Suppressor macrophage treated with lipopolysaccharide for 4 hours (primary cell): ENCODE measurements at regions not wholly inside any gene's neighbourhood (a gene's known extent, or its start where the extent isn't known, plus 50 kb on each side); places are given as distances from the start of the nearest gene placed in this dataset.

Source experiments
- DNase-seq: peaks from one replicate; pipeline ENCODE4 v3.0.0-alpha.2; 2020

DNA sequence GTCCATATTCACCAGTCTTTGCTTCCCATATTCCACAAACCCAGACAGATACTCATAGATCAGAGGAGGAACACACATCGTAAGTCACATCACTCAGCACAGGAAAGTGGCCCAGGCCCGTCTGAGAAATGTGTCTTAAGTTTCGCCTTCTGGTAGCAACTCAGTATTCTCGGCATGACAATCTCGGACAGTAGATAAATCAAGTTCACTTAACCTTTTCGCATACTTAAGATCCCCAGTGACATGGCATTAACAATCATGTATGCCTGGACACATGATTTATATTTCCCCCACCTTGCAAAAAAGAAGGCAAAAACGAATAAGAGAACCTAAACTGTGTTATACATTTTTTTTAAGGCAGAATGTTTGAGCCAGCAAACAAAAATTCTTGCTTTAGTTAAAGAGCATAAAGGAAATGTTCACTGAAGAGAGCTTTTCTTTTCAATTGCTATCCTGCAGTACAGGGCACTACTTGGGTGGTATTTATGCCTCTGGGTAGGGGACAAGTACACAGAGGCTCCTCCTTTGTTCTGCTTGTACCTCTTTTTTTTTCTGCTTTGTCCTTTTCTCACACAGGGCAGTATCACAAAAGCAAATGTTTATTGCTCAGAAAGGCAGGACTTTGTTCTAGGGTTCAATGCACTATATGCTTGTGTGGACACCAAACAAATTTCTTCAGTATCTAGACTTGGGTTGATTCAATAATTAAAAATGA is 360.6 kb downstream of the TDRD3 start:
- no peak for DNase-seq

DNA sequence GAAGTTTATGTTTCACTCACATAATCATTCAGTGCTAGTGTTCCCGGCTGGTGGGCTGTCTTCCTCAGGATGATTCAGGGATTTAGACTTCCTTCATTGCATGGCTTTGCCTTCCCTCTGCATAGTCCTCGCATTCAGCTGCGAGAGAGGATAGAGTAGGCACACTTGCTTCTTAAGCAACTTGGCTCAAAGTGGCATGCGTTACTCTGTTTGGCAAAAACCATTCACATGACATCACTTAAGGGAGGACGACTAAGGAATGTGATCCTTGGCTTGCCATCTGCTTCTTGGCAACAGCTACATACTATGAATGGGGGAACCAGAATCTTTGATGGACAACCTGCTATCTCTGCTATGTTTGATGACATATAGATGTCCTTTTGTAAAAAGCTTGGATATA is 359.3 kb downstream of the TDRD3 start:
- DNase-seq: no peak

DNA sequence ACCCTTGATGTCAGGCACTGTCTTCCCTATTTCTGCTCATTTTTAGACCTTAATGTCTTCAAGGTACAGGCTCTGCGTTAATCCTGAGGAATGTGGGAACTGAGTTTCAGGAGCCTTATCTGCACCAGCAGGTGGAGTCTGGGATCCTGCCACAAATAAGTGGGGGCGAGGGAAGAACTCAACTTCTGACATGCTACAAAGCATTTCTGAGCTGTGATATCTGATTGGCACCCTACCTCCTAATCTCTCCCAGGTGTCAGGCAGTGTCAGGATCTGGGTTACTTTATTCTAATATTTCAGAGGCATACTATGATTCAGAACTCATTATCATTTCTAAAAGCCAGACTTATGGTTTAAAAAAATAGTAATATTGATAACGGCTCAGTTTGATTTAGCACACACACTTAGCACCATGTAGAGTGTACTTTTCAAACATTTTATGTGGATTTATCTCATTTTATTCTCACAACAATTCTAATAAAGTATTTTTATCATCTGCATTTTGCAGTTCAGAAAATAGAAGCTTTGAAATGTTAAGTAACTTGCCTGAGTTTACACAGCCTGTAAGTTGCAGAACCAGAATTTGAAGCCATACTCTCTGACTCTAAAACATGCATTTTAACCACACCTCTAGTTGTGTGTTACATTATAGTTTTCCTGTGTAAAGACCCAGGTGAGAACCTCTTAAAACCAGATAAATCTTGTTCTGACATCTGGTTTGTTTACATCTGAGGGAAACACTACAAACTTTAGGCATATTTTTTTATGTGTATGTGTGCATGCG is 358.6 kb downstream of the TDRD3 start:
- no peak for DNase-seq

DNA sequence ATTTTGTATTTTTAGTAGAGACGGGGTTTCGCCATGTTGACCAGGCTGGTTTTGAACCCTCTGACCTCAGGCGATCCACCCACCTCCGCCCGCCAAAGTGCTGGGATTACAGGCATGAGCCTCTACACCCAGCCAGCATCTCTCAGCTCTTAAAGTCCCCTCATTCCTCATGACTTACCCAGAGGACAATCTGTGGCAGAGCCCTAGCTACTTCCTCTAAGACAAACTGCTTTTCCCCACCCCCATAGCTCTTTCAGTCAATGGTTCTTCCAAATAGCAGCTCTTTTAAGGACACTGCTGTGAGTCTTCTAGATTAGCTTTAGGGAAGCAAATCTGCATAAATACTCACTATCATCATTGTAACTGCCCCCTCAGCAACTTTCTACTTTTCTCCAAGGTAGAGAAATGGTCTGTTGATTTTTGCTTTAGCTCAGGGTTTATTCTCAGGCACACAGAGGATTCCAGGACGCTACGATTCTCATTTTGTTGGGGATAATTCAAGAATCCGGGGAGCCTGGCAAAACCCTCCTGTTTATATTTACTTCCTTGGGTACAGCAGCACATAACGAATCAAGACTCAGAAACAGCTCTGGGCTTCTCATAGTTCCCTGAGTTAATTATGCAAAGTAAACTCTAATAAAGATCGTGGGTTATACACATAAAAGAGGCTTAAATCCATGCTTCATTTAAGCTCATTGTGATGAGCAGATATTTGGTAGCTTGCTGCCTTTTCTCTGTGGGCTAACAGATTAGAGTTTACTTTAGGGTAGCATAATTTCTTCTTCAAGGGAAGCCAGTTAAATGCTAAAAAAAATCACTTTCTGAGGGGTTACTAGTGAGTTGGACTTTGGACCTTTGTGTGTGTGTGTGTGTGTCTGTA is 357.4 kb downstream of the TDRD3 start:
- no peak for DNase-seq

DNA sequence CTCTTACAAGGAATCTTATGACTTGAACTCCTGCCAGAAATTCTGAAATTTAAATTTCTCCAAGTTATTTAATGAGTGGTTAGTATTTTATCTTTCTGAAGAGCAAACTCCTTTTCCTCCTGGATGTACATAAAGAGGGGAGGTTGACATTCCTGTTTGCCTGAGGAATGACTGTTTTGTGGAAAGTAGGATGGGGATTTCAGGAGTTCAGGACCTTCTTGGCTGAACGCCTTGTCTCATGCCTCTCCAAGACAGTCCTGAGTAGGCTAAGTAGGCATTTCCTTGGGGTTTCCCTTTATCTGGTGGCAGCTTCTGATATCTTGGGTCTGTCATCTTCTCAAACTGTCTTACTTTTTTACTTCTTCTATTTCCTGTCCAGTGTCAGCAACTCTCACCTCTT is 356.6 kb downstream of the TDRD3 start:
- DNase-seq: no peak

DNA sequence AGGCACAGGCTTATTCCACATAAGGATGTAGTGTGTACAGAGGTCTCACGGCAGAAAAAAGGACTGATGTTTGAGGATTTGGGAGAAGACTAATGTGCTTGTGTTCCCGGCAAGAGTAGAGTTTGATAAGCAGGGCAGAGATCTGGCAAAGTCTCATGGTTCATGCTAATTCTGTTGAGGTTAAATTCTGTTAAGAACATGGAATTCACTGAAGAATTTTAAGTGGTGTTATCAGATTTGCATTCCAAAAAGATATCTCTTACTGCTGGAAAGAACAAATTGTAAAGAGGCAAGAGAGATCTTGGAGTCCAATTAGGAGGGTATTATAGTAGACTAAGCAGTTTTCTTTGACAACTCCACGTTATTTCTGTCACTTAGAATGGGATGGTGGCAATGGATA is 348.3 kb downstream of the TDRD3 start:
- no peak for DNase-seq

DNA sequence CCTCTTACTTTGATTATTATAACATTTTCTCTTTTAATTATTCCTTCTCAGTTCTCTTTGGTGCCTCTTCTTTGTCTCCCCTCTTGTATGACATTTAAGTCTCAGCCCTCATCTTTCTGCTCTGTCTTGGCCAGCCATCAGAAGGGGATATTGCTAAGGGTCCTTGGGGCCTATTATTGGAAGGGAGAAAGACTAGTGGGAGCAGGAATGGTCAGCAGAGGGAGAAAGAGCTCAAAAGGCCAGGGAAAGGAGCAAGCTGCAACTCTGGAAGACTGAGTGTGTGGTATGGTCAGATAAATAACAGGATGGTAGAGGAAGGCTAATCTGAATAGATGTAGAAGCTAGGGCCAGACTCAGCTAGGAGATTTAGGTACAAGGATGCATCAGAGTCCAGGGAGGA is 336.9 kb downstream of the TDRD3 start:
- DNase-seq: no peak

DNA sequence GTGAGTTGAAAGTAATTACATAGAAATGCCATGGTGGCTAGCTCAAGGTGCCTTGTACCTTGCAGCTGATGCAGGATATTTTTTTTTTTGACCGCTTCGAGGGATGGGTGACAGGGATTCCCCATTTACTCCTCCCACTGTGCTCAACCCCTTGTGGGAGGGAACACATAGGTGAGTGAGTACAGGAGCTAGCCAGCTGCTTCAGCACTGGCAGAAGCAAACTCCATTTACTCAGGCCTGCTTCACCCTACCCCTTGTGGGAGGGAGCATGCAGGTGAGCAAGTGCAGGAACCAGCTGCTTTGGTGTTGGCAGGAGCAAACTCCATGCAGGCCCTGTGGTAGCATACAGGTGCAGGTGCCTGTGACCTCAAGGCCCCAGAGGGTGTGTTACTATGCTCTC is 330.1 kb downstream of the TDRD3 start:
- no peak for DNase-seq

DNA sequence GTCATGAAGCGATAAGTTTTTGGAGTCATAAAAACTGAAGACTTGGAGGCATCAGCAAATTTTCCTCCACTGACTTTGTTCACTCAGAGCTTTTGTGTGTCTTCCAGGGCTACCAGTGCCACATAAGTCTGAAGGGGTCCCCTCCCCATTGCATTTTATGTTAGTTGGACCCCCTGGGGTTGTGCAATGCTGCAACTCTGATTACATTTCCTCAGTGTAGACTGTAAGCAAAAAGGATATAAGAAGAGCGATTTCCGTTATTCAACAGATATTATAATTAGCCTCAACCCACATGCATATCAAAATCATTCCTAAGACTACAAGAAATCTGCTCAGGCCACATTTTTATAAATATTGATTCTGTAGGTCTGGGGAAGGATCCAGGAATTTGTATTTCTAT is 324.0 kb downstream of the TDRD3 start:
- no peak for DNase-seq

DNA sequence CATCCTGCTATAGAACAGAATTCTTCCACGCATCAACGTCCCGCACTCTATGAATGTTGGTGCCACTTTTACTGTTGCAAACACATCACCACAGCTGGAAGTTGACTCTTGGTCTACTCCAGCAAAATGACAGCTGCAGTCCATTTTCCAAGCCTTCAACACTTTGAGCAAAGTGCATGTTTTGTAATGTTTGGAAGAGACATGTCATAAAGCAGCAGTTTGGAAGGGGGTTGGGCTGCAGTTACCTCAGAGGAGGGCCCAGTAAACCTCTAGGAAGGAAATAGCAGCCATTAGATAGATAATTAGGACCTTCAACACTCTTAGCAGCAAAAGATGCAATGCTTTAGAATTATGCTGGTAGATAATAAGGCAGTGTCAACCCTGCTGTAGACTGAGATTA is 323.6 kb downstream of the TDRD3 start:
- DNase-seq: no peak

DNA sequence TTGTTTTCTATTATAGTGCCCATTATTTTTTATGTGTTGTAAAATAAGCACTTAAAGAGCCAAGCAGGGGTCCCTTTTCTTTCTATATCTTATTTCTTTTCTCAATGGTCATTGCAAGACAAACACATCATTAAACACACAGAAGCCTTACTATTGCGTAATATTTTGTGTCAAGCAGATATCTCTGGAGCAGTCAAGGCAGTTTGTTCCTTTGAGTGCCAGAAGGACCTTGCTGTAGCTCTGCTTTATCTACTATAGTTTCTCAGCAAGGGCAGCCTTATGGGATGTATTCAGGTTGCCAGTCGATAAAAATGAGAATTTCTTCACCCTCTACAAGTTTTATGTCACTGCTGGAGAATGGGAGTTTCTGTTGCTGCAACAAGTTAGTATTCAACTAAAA is 319.3 kb downstream of the TDRD3 start:
- no peak for DNase-seq

DNA sequence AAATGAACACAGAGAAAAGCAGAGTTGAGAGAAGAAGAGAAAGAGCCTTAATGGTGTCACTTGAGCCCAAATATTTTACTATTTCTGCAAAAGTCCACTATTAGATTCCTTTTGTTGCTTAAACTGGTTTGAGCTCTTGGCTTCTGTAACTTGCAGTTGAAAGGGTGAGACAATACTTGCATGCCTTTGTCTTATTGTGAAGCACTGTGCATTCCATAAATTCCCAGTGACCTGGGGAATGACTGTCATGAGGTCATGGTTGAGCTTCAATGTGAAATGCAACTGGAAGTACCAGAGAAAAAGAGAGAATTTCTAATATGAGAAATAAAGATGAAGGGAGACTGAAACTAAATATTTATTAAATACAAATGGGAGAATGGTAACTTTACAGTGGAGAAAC is 310.9 kb downstream of the TDRD3 start:
- no peak for DNase-seq

DNA sequence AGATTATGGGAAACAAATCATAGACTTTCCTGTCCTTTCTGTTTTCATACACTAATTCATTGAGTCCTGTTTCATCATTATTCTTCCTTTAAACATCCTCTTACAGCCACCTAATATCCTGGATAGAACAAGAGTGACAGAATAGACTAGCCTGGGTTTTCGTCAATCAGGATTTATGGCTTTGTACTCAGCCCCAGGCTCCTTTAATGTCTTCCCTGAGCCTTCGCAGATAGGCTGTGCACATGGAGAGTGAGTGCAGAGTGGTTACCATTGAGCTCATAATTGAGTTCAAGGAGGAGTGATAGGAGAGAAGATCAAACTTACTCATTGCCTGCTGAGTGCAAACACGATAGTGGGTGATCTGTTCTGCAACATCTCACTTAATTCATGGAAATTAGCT is 304.9 kb downstream of the TDRD3 start:
- DNase-seq: no peak

DNA sequence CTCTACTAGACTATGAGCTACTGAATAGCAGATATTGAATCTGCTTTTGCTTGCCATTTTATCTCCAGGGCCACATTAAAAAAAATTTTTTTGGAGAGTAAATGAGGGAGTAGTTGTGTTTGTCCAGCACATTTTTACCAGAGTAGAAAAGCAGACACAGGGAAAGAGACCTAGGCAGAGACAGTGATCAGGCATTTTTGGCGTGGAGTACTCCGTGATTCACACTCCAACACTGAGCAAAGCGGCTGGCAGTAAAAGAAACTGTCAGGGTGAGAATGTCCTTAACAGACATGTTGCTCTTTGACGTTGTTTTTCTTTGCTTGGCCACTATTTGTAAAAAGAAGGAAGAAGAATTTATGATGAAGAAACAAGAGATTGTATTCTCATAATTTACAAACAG is 304.0 kb downstream of the TDRD3 start:
- DNase-seq: no peak

DNA sequence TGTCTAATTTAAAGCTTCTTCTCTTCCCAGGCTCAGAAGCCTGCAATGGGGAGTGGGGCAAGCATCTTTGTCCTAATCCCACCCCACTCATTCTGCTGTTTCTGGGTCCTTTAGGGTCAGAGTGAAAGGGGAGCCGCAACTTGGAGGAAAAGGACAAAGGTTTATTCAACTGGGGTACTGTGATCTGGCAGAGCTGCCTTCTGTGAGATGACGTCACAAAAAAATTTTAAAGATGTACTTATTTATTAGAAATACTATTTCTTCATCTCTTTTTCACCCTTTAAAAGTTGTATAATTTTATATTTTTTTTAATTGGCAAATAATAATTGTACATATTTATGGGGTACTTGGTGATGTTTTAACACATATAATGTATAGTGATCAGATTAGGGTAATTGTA is 302.6 kb downstream of the TDRD3 start:
- DNase-seq: no peak

DNA sequence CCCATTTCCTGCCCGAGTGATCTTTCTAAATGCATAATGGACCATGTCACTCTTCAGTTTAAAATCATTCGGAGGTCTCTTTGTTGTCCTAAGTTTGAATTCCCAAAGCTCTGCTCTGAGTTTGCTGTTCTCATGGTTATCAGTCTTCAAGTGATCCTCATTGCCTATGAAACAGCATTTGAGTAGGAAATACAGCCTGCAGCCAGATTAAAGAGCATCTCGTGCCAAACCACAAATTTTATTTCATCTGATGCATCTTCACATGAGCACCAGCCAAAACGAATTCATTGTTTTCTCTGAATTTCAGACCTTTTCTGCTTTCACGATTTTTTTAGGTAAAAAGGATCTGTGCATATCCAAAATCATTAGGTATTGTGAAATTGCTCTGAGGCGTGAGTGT is 299.6 kb downstream of the TDRD3 start:
- DNase-seq: no peak

DNA sequence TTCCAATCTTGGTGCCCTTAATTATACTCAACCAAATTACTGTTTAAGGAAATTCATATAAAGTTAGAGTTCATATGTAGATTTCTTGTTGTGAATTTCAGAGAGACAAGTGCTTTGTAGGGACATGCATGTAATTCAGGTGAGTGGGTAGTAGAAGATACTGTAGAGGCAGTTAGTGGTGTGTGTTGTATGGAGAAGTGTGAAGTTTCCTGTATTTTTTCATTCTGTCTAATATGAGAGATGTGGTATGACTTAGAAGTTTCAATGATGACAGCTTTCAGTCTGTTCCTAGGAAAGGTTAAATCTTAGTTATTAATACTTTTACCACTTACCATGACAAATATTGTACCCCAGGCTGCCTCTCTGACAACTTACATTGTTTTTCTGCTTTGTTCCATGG is 294.2 kb downstream of the TDRD3 start:
- DNase-seq: no peak

DNA sequence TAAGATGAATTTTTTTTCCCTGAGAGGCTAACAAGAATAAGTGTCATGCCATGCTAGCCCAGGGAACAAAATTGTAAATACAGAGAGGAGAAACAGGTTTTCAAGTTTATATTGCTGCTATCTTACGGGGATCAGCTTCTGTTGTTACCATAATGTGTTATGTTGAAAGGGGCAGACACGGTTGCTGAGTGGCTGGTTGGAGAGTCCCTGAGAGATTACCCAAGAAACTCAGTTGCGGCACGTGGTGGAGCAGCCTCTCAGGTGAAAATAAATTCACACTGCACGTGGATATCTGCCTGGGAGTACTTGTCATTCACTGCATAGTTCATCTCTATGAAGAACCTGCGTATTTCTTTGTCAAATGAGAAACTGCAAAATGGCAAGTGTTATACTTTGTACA is 293.6 kb downstream of the TDRD3 start:
- DNase-seq: no peak

DNA sequence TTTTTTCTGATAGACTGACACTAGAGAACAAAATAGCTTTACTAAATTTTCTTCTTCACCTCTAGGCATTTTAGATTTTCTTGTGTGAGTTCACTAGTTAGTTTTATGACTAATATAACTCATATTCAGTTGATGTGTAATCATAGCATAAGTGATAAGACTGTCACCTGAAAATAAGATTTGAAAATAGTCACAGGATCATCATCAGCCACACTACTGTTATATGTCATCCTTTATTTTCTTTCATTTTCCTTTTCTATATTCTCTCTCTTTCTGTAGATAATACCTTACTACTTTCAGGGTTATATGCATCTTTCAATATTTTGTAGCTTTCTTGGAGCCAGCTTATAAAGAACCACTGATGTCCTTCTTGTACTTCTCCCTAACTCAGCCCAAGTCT is 292.6 kb downstream of the TDRD3 start:
- DNase-seq: no peak

DNA sequence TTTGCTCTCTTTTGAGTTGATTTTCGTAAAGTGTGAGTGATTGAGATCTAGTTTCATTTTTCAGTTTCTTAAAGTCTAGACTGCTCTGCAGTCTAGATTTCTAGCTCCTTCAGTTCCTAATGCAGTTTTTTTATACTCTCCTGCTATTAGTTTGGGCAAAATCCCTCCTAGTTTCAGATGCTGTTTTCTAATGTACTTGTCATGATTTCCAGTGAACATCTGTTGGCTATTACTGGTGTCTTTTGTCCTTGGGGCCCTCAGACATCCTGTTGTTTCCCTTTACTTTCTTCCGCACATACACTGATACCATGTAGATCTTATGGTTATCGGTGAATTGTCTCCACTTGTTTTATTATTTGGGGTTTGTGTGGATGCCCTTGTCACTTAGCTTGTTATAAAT is 292.1 kb downstream of the TDRD3 start:
- no peak for DNase-seq

DNA sequence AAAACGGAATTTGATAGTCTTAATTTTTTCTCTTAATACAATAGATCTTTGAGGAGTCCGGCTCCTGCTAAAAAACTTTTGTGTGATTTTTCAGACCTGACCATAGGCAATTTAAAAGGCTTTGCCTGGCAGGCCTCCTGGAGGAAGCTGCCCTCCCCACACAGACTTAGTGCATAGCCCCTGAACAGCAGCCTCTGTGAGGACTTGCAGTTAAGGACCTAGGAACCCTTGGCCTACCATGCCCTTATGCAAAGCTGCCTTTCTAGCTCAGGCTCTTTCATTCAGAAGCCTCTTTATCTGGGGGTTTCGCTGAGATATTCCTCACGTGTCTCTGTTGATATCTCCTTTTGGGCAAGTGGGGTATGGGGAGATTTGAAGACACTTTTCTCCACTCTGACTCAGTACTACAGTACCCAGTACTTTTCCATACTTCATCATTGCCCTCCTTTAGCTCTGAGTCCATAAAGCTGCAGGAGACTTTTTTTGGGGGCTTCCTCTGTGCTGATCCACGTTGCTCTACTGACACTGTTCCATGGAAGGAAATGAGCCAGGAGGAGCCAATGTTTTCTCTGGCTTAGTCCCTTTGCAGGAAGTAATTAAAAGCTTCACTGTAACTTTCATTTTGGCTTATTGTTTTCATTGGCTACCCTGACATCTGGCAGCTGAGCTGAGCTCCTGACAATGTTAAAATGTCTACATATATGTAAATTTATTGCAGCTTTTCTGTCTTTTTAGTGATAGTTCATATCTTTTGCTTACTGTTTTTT is 283.1 kb downstream of the TDRD3 start:
- DNase-seq: no peak

DNA sequence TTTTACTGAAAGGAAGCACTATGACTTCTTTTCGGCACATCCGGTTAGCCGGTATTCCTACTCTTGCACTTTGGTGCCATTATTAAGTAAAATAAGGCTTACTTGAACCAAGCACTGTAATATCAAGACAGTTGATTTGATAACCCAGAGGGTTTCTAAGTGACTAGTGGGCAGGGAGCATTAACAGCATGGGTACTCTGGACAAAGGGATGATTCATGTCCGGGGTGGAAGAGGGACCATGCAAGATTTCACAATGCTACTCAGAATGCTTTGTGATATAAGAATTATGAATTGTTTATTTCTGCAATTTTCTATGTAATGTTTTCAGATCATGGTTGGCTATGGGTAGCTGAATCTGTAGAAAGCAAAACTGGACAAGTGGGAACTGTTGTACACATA is 282.1 kb downstream of the TDRD3 start:
- DNase-seq: no peak

DNA sequence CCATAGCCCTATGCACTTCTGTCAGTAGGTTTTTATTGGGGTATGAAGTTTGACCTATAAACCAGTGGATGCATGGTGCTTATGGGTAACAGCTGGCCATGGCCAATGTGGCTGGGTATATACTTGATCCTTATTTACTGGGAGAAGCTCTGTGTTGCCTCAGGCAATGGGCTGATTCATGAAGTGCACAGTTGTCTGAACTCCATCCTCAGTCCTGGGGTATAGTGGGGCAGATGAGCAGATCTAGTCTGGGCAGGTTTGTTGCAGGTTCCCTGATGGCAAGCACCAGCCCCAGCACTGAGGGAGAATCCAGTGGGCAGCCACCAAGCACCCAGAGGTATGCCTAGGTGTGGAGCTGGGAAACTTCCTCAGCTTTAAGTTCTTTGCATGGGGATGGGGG is 274.4 kb downstream of the TDRD3 start:
- DNase-seq: no peak
